HUES6 (cell line): ENCODE measurements at regions not wholly inside any gene's neighbourhood (a gene's known extent, or its start where the extent isn't known, plus 50 kb on each side); places are given as distances from the start of the nearest gene placed in this dataset.
"Not testable (repeated sequence)": the region's sequence is repeated elsewhere in the genome, so short reads cannot be mapped to it uniquely, and the experiment has no call there.

Source experiments
- H3K27ac ChIP-seq: 2 replicates; pipeline ENCODE4 v1.7.0; 2013; ENCODE audit warnings: low read depth, mild to moderate bottlenecking, low read length, inconsistent platforms
- H3K27me3 ChIP-seq: 2 replicates; pipeline ENCODE4 v1.6.1; 2013; ENCODE audit warnings: low read length; ENCODE audit not compliant: control insufficient read depth, insufficient read depth
- H3K36me3 ChIP-seq: 2 replicates; pipeline ENCODE4 v1.6.1; 2013; ENCODE audit warnings: low read length; ENCODE audit not compliant: control insufficient read depth, insufficient read depth
- H3K4me1 ChIP-seq: 2 replicates; pipeline ENCODE4 v1.6.1; 2013; ENCODE audit warnings: low read length; ENCODE audit not compliant: control insufficient read depth, insufficient read depth
- H3K4me3 ChIP-seq: 2 replicates; pipeline ENCODE4 v1.5.1; 2013; ENCODE audit warnings: low read depth, low read length
- H3K9ac ChIP-seq: one replicate; pipeline ENCODE4 v1.6.1; 2013; ENCODE audit warnings: mild to moderate bottlenecking, low read length
- H3K9me3 ChIP-seq: 2 replicates; pipeline ENCODE4 v1.6.1; 2013; ENCODE audit warnings: low read depth, low read length; ENCODE audit not compliant: control insufficient read depth, insufficient read depth

DNA sequence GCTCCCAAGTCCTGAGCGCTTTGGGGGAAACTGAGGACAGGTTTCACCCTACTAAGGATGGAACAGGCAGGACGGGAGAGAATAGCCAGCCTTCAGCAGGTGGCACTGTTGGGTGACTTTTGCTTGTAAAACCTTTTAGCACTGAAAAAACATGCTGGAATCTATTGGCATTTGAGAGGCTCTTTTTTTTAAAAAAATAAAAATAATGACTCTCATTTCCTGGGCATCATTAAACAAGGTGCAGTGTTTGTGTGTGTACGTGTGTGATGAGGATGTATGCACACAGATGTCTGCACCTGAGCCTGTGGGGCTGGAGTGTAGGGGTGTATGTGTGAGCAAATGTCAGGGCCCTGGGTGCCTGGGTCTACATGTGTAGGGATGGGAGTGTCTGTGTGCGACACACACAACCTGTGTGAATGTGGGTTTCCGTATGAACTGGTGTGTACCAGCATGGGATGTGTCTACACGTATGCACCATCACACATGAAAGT lies 177.9 kb downstream of the RPS24 start:
- Histone ChIP-seq H3K27ac (no peak overlapping the region), H3K36me3 (no peaks in the 10 kb centered on the region), H3K4me1 (peaks cover 3% of the 10 kb centered on the region), H3K27me3 (no peaks in the 10 kb centered on the region), H3K9me3 (no peaks in the 10 kb centered on the region), H3K4me3 (no peak overlapping the region), H3K9ac (no peak overlapping the region)

- Histone ChIP-seq H3K27me3 (no peaks in the 10 kb centered on the region), H3K36me3 (no peaks in the 10 kb centered on the region), H3K4me1 (peaks cover 3% of the 10 kb centered on the region), H3K9me3 (no peaks in the 10 kb centered on the region), H3K27ac (no peak overlapping the region), H3K4me3 (no peak overlapping the region), H3K9ac (no peak overlapping the region)
Measured at GRCh38 chr10:78212060-78212785, 178.6 kb downstream of the RPS24 start.

DNA sequence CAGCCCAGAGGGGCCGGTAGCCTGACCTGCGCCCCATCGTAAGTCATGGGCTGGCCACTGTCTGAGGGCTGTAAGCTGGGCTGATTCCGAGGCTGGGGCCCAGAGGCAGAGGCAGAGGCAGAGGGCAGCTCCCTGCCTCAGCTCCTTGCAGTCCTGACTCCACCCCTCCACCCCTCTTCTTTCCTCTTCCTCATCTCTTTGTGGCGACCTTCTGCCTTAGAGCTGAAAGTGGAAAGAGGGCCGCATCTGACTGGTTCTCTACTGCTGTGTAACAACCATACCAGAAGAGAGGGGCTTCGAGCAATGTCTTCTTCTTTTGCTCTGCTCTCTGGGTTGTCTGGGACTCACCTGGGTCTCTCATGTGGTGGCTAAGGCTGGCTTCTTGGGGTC lies 179.1 kb downstream of the RPS24 start:
- H3K27me3 ChIP-seq = no peaks in the 10 kb centered on the region
- no peaks in the 10 kb centered on the region for H3K36me3 ChIP-seq
- H3K4me1 ChIP-seq = no peaks in the 10 kb centered on the region; the same call in none of the 2 replicates
- no peaks in the 10 kb centered on the region for H3K9me3 ChIP-seq
- H3K27ac ChIP-seq = no peak overlapping the region
- no peak overlapping the region for H3K9ac ChIP-seq
- H3K4me3 ChIP-seq = no peak overlapping the region

- H3K36me3 ChIP-seq = no peaks in the 10 kb centered on the region
- no peak overlapping the region for H3K4me3 ChIP-seq
- peaks cover 3% of the 10 kb centered on the region; the same call in 1 of the 2 replicates for H3K9me3 ChIP-seq
- no peaks in the 10 kb centered on the region for H3K27me3 ChIP-seq
- no peak overlapping the region for H3K27ac ChIP-seq
- H3K9ac ChIP-seq = no peak overlapping the region
- no peaks in the 10 kb centered on the region; the same call in none of the 2 replicates for H3K4me1 ChIP-seq
Measured at GRCh38 chr10:78214955-78215354, 181.3 kb downstream of the RPS24 start.

DNA sequence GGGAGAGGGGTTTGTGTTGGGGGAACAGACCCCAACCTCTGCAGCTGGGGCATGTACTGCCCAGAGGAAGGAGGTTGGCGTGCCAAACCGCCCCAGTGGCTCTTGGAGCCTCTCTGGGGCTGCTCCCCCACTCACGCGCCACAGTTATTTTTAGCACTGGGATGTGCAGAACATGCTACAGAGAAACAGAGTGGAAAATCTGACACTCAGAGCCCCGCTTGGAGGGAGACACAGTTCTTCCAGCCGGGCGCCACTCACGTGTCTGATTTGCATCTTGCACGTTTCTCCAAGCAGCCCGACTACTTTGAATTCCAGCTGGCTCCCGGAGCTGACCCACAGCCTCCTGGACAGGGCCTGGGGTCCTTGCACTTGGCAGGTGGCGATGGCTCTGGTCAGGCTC lies 182.0 kb downstream of the RPS24 start:
- Histone ChIP-seq H3K9ac (no peak overlapping the region), H3K27ac (no peak overlapping the region), H3K9me3 (peaks cover 6% of the 10 kb centered on the region), H3K27me3 (no peaks in the 10 kb centered on the region), H3K4me1 (no peaks in the 10 kb centered on the region; the same call in 1 of the 2 replicates), H3K36me3 (no peaks in the 10 kb centered on the region), H3K4me3 (no peak overlapping the region)

GRCh38 chr10:78217336-78217735 lies 183.7 kb downstream of the RPS24 start:
- no peak overlapping the region for H3K4me3 ChIP-seq
- peaks cover 6% of the 10 kb centered on the region for H3K9me3 ChIP-seq
- H3K9ac ChIP-seq = no peak overlapping the region
- H3K27me3 ChIP-seq = no peaks in the 10 kb centered on the region
- no peak overlapping the region for H3K27ac ChIP-seq
- H3K36me3 ChIP-seq = no peaks in the 10 kb centered on the region
- H3K4me1 ChIP-seq = no peaks in the 10 kb centered on the region; the same call in 1 of the 2 replicates

GRCh38 chr10:78218798-78219490 lies 185.3 kb downstream of the RPS24 start:
- Histone ChIP-seq H3K27me3 (no peaks in the 10 kb centered on the region), H3K36me3 (no peaks in the 10 kb centered on the region), H3K4me1 (no peaks in the 10 kb centered on the region; the same call in 1 of the 2 replicates), H3K27ac (no peak overlapping the region), H3K4me3 (no peak overlapping the region), H3K9ac (no peak overlapping the region), H3K9me3 (peaks cover 6% of the 10 kb centered on the region)

- H3K27me3 ChIP-seq, H3K4me1 ChIP-seq, H3K9me3 ChIP-seq, H3K36me3 ChIP-seq, H3K27ac ChIP-seq, H3K4me3 ChIP-seq, H3K9ac ChIP-seq: not testable (repeated sequence)
Measured at GRCh38 chr10:78219568-78219967, 185.9 kb downstream of the RPS24 start.

DNA sequence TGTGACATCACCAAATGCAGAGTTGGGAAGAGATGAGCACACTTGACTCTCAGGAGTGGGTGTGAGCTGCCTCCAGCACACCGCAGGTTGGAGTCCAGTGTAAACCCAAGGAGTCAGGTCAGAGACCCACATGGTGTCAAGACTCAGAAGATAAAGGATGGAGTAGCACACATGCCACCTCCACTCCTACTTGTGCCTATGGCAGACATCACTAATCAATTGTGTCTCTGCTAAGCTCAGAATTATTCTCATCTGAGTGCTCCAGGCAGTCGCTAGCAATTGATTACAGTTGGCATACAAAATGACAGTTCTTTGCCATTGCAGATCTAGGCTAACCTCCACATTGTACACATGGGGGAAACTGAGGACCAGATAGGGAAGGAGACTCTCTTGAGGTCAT lies 187.1 kb downstream of the RPS24 start:
- H3K27ac ChIP-seq = no peak overlapping the region
- H3K36me3 ChIP-seq = no peaks in the 10 kb centered on the region
- no peaks in the 10 kb centered on the region; the same call in 1 of the 2 replicates for H3K4me1 ChIP-seq
- no peak overlapping the region for H3K4me3 ChIP-seq
- H3K27me3 ChIP-seq = no peaks in the 10 kb centered on the region
- no peak overlapping the region for H3K9ac ChIP-seq
- peaks cover 6% of the 10 kb centered on the region for H3K9me3 ChIP-seq

- no peaks in the 10 kb centered on the region for H3K36me3 ChIP-seq
- no peak overlapping the region for H3K27ac ChIP-seq
- H3K4me1 ChIP-seq = no peaks in the 10 kb centered on the region
- H3K4me3 ChIP-seq = no peak overlapping the region
- no peaks in the 10 kb centered on the region for H3K27me3 ChIP-seq
- H3K9ac ChIP-seq = no peak overlapping the region
- peaks cover 6% of the 10 kb centered on the region for H3K9me3 ChIP-seq
Measured at GRCh38 chr10:78222096-78222790, 188.6 kb downstream of the RPS24 start.

- Histone ChIP-seq H3K27ac (no peak overlapping the region), H3K4me3 (no peak overlapping the region), H3K9ac (no peak overlapping the region), H3K36me3 (no peaks in the 10 kb centered on the region), H3K9me3 (peaks cover 6% of the 10 kb centered on the region), H3K4me1 (no peaks in the 10 kb centered on the region), H3K27me3 (no peaks in the 10 kb centered on the region)
Measured at GRCh38 chr10:78223088-78223487, 189.4 kb downstream of the RPS24 start.
